NCI-H146 treated with DMSO at 0.1 percent for 48 hours (cell line): ENCODE measurements at regions not wholly inside any gene's neighbourhood (a gene's known extent, or its start where the extent isn't known, plus 50 kb on each side); places are given as distances from the start of the nearest gene placed in this dataset.
"Not testable (repeated sequence)": the region's sequence is repeated elsewhere in the genome, so short reads cannot be mapped to it uniquely, and the experiment has no call there.

Experiments
- DNase-seq: peaks from one replicate; lab custom pipeline; 2025; ENCODE audit not compliant: unreplicated experiment; lab: John Stamatoyannopoulos, UW

- DNase-seq, result not testable (repeated sequence)
These were observed 105.3 kb upstream of the PZP start for GRCh38 chr12:9313479-9313878.

DNA sequence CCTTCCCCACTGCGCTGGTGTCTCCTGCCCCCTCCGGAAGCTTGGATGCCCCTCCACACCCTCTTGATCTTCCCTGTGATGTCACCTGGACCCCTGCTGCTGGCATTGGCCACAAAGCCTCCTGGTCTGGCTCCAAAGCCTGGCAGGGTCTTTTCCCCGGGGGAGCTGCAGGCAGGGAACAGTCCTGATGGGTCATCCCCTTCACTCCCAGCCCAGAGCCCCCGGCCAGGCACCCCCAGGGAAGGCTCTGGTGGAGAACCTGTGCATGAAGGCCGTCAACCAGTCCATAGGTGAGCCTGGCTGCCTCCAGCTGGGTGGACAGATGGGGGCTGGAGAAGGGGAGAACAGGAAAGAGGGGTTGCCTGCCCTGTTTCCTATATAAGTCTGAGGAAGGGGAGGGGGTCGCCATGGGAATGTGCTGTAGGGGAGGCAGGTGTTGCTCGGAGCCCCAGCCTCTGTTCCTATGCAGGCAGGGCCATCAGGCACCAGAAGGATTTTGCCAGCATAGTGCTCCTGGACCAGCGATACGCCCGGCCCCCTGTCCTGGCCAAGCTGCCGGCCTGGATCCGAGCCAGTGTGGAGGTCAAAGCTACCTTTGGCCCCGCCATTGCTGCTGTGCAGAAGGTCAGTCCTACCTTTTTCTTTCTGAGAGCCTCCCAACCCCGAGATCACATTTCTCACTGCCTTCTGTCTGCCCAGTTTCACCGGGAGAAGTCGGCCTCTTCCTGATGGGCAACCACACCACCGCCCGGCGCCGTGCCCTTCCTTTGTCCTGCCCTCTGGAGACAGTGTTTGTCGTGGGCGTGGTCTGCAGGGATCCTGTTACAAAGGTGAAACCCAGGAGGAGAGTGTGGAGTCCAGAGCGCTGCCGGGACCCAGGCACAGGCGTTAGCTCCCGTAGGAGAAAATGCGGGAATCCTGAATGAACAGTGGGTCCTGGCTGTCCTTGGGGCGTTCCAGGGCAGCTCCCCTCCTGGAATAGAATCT, 104.5 kb upstream of the PZP start:
- not testable (repeated sequence) for DNase-seq

GRCh38 chr12:9311454-9311853, 103.3 kb upstream of the PZP start:
- peak; percentile 10 for DNase-seq

DNA sequence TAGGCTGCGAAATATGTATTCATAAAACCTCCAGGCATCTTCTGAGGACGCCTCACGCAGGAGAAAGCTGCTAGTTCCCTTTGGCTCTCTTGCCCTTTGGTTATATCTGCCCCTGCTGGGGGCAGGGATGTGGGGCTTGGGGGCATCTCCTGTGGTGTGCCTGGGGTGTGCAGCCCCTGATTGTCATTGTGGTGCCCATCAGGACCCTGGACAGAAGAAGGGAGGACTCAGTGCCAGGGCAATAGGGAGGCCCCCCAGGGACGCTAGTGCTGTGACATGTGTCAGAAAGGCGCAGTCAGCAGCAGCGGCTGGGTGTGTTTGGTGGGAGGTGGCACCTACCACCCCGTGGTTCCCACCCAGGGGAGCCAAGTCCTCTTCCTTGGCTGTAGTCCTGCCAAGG, 102.5 kb upstream of the PZP start:
- DNase-seq, result not testable (repeated sequence)

GRCh38 chr12:9309749-9310148, 101.6 kb upstream of the PZP start:
- not testable (repeated sequence) for DNase-seq

GRCh38 chr12:9308745-9309144, 100.5 kb upstream of the PZP start:
- not testable (repeated sequence) for DNase-seq

- not testable (repeated sequence) for DNase-seq
These were observed 100.0 kb upstream of the PZP start for GRCh38 chr12:9308163-9308562.

DNA sequence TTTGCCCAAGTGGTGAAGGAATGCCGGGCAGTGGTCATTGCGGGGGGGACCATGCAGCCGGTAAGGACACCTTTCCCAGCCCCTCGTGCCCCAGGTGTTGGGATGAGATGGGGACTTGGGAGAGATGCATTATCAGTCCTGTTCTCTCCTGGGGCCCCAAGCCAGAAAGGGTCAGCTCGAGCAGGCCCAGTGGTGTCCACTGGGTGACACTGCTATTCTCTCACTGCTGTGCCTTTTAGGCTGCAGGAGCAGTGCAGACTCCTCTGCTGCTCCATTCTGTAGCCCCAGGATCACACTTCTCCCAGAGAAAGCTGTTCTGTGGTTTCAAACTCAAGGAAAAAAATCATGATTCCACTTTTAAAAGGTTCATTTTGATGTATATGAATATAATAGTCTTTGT, 99.1 kb upstream of the PZP start:
- DNase-seq, result not testable (repeated sequence)

DNA sequence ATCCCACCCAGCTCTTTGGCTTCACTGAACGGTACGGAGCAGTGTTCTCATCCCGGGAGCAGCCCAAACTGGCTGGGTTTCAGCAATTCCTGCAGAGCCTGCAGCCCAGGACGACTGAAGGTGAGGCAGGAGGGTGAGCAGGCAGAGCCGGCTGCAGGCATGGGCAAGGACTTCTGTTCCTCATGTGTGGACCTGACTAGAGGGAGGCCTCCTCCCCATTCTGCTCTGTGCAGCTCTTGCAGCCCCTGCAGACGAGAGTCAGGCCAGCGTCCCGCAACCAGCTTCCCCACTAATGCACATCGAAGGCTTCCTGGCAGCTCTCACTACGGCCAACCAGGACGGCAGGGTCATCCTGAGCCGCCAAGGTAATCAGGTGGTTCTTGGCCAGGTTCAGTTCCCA, 97.8 kb upstream of the PZP start:
- DNase-seq, result not testable (repeated sequence)

DNA sequence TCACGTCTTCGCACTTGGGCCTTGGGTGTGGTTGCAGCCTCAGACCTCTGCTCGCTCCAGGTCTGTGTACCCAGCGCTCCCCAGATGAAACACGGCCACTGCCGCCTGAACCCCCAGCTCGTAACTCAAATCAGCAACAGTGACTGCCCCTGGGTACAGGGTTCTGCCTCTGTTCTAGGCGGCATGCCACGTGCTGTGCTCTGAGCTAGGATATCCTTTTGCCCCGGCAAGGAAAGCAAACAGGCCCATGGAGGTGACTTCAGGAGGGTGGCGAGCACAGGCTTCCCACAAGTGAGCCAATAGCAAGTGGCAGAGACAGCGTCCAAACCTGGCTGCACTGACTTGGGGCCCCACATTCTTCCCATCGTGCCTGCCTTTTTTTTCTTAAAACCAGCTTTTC, 96.3 kb upstream of the PZP start:
- not testable (repeated sequence) for DNase-seq

- DNase-seq, result not testable (repeated sequence)
These were observed 87.7 kb upstream of the PZP start for GRCh38 chr12:9295872-9296271.

DNA sequence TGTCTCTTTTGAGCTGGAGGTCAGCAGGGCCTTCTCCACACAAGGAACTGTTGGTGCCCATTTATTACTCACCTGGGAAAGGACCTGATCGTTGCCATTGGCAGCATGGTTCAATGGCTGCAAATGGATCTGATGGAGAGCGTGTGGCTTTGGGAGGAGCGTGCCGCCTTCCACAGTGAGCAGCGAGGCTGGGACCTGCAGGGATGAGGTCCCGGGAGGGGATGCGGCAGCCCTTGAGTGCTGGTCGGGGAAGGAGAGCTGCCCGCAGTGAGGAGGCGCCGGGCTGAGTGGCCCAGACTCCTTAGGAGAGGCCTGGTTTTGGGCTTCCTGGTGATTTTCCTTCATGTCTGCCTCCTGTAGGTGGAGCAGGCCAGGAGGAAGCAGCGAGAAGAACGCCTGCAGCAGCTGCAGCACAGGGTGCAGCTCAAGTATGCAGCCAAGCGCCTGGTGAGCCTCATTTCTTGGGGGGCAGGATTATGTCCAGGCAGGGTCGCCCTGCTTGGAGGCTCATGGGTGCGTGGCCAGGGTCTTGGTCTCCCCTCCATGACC, 86.0 kb upstream of the PZP start:
- DNase-seq, result not testable (repeated sequence)

DNA sequence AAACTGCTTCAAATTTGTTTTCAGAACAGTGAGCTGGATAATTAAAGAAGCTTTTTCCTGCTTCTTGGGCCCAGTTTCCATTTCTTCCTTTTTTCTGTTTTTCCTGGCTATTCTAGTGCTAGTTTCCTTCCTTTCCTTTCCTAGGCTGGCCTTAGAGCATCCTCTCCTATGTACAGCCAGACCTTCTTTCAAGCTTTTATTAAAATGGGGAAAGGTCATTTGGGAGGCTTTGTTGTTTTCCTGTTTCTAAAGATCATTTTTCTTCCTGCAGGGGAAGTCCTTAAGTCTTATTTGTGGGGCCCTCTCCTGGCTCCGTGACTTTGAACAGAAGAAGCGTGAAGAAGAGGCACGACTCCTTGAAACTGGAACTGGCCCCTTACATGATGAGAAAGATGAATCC, 85.2 kb upstream of the PZP start:
- DNase-seq, result not testable (repeated sequence)

GRCh38 chr12:9289984-9290383, 81.8 kb upstream of the PZP start:
- not testable (repeated sequence) for DNase-seq

- DNase-seq, result not testable (repeated sequence)
These were observed 76.5 kb upstream of the PZP start for GRCh38 chr12:9284724-9285123.

GRCh38 chr12:9284197-9284596, 76.0 kb upstream of the PZP start:
- not testable (repeated sequence) for DNase-seq

DNA sequence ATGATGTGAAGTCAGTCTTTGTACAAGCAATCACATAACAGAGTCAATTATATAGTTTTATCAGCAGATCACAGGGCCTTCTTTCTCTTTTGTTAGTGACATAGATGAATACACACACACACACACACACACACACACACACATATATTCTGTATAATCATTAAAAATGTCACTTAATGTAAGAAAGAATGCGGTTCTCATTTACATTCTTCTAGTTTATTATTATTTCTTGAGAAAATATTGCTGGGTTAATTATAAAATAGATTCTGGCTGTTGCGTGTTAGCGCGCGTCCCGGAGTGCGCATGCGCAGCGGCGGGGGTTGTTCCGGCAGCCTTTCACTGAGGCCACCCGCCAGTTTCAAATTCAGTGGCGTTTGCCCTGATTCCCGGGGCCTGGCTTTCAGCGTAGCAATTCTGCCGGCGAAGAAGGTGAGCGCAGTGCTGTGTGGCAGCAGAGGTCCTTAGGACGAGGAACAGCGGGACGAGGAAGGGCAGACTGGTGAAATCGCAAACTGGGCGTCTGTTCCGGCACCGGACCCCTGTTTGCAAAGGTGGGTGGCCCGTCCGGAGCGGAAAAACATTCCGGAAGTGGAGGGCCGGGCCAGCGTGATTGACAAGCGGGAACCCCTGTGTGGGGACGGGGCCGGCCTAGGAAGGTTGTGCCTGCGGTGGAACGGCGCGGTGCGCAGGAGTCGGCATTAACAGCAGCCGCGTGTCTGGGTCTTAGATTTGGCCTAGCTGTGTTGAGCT, 75.3 kb upstream of the PZP start:
- DNase-seq, result peak; percentile 81

- no peak for DNase-seq
These were observed 68.8 kb upstream of the PZP start for GRCh38 chr12:9276990-9277389.

DNA sequence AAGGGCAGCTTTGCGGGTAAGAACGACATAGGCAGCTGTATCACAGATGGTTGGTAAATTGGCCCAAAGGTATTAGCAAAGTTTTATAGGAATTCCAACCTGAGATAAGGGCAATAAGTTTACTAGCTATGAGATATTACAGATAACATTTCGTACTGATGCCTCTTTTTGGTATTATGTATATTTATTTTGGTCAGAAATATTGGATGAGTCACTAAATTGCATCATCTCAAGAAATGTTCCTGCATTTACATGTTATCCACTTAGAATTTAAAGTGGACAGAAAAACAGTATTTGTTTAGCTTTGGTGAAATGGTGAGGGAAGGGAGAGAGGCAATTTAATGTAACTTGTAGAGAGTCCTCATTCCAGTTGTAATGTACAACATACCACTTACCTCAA, 65.1 kb upstream of the PZP start:
- DNase-seq, result no peak

DNA sequence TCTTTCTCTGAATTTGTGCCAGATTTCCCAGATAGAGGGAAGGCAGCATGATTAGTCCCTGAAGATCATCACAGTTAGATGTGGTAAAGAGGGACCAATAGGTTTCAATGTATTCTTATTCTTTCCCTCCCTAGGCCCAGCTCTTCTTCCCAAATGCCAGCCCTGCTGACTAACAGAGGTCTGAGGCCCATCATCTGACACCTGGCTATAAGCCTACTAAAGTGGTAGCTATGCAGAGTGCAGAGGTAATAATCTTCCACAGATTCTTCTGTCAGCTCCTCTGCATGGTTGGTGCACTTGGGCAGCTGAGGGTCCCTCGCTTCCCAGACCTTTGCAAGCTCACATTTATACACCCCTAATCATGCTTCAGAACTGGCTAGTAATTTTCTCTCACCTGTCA, 63.7 kb upstream of the PZP start:
- DNase-seq, result no peak

DNA sequence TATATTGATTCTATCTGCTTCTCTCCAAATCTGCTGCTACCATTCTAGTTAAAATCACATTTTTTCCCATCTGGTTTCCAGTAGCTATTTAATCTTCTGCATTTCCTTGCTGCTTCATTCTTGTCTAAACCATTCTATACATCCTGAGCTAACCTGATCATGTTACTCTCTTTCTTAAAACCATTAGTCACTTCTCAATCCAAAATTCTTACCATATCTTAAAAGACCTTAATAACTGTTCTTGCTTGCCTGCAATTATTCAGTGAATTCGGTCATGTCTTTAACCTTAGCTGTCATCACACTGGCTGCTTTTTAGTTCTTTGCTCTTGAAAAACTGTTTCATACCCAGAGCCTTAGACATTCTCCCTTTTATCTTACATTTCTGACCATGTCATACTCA, 56.4 kb upstream of the PZP start:
- no peak for DNase-seq

- no peak for DNase-seq
These were observed 52.7 kb upstream of the PZP start for GRCh38 chr12:9260931-9261330.
